IMR-90 (cell line): ENCODE measurements at regions not wholly inside any gene's neighbourhood (a gene's known extent, or its start where the extent isn't known, plus 50 kb on each side); places are given as distances from the start of the nearest gene placed in this dataset.

Experiments used
- ATAC-seq: fragments of 200-7000 bp; cut with Tn5 transposase; 2 replicates; pipeline ENCODE4 v1.9.1; 2020; ENCODE audit warnings: low read depth, mild to moderate bottlenecking, moderate library complexity
- BruUV-seq: library from RNA; stranded (reverse); fragments of 400-500 nt; replicated peaks from 2 replicates; lab custom pipeline; 2021; lab: Mats Ljungman, UMichigan
- CTCF ChIA-PET: fragments of 300-600 bp; formaldehyde crosslinking; extraction: SDS; loops from one replicate; lab custom pipeline; 2021; ENCODE audit warnings: antibody characterized with exemption; lab: Yijun Ruan, JAX
- POLR2A ChIA-PET: fragments of 300-600 bp; sonication (Branson Sonifier 250); formaldehyde crosslinking; loops from one replicate; lab custom pipeline; 2022; ENCODE audit warnings: antibody characterized with exemption; ENCODE audit not compliant: unreplicated experiment; lab: Charles Lee
- DNase-seq: peaks from one replicate; pipeline ENCODE4 v3.0.0; 2013
- H2AFZ ChIP-seq: replicated peaks from 2 replicates; pipeline ENCODE3; 2013; ENCODE audit warnings: low read length, mild to moderate bottlenecking; ENCODE audit not compliant: poor library complexity
- H2AK5ac ChIP-seq: 2 replicates; pipeline ENCODE4 v1.6.1; 2013; ENCODE audit warnings: low read depth, low read length, inconsistent platforms
- H2AK9ac ChIP-seq: replicated peaks from 2 replicates; pipeline ENCODE3; 2013; ENCODE audit warnings: mild to moderate bottlenecking, low read depth, low read length, moderate library complexity; ENCODE audit not compliant: poor library complexity
- H2BK120ac ChIP-seq: 2 replicates; pipeline ENCODE4 v1.6.1; 2013; ENCODE audit warnings: low read depth, low read length, inconsistent platforms
- H2BK15ac ChIP-seq: 3 replicates; pipeline ENCODE4 v1.6.1; 2013; ENCODE audit warnings: low read depth, low read length, inconsistent platforms
- H2BK20ac ChIP-seq: 2 replicates; pipeline ENCODE4 v1.6.1; 2013; ENCODE audit warnings: low read depth, mild to moderate bottlenecking, inconsistent platforms, low read length, moderate library complexity
- H2BK5ac ChIP-seq: 2 replicates; pipeline ENCODE4 v1.6.1; 2013; ENCODE audit warnings: mild to moderate bottlenecking, low read depth, low read length, inconsistent platforms; ENCODE audit not compliant: poor library complexity, severe bottlenecking
- H3K14ac ChIP-seq: replicated peaks from 2 replicates; pipeline ENCODE4 v1.6.1; 2013; ENCODE audit warnings: low read depth, low read length, inconsistent platforms
- H3K18ac ChIP-seq: 2 replicates; pipeline ENCODE4 v1.6.1; 2013; ENCODE audit warnings: low read depth, low read length, control low read depth
- H3K23ac ChIP-seq: 2 replicates; pipeline ENCODE4 v1.6.1; 2013; ENCODE audit warnings: low read depth, low read length, inconsistent platforms
- H3K27ac ChIP-seq: 2 replicates; pipeline ENCODE4 v1.5.1; 2013; ENCODE audit warnings: mild to moderate bottlenecking, control low read depth, low read length; ENCODE audit not compliant: insufficient read depth
- H3K27me3 ChIP-seq: 2 replicates; pipeline ENCODE4 v1.6.1; 2013; ENCODE audit warnings: low read length; ENCODE audit not compliant: control insufficient read depth, insufficient read depth
- H3K36me3 ChIP-seq: 2 replicates; pipeline ENCODE4 v1.6.1; 2013; ENCODE audit warnings: low read length, mixed read lengths; ENCODE audit not compliant: control insufficient read depth, insufficient read depth
- H3K4ac ChIP-seq: 2 replicates; pipeline ENCODE4 v1.6.1; 2013; ENCODE audit warnings: low read depth, low read length, inconsistent platforms
- H3K4me1 ChIP-seq: 2 replicates; pipeline ENCODE4 v1.6.1; 2013; ENCODE audit warnings: low read length, mixed read lengths; ENCODE audit not compliant: control insufficient read depth, insufficient read depth
- H3K4me2 ChIP-seq: 2 replicates; pipeline ENCODE4 v1.6.1; 2013; ENCODE audit warnings: low read depth, mild to moderate bottlenecking, control low read depth, low read length, moderate library complexity
- H3K4me3 ChIP-seq: 2 replicates; pipeline ENCODE4 v1.5.1; 2013; ENCODE audit warnings: low read depth, mild to moderate bottlenecking, control low read depth, low read length, moderate library complexity; ENCODE audit not compliant: insufficient read depth
- H3K56ac ChIP-seq: 2 replicates; pipeline ENCODE4 v1.6.1; 2013; ENCODE audit warnings: low read length, inconsistent platforms; ENCODE audit not compliant: insufficient read depth; ENCODE audit errors: extremely low read depth
- H3K79me1 ChIP-seq, 2 experiments: 2 replicates each; pipeline ENCODE4 v1.6.1; 2013; ENCODE audit warnings: low read length in 2 of 2, inconsistent platforms in 1 of 2, low read depth in 1 of 2
- H3K9ac ChIP-seq: 2 replicates; pipeline ENCODE4 v1.6.1; 2013; ENCODE audit warnings: low read depth, low read length, control low read depth
- H3K9me1 ChIP-seq: 2 replicates; pipeline ENCODE4 v1.6.1; 2013; ENCODE audit warnings: low read length, inconsistent platforms; ENCODE audit not compliant: insufficient read depth
- H3K9me3 ChIP-seq: 2 replicates; pipeline ENCODE4 v1.6.1; 2013; ENCODE audit warnings: low read length; ENCODE audit not compliant: control insufficient read depth, insufficient read depth
- H4K20me1 ChIP-seq: 2 replicates; pipeline ENCODE4 v1.6.1; 2013; ENCODE audit warnings: low read length, inconsistent platforms; ENCODE audit not compliant: insufficient read depth
- H4K5ac ChIP-seq: 2 replicates; pipeline ENCODE4 v1.6.1; 2013; ENCODE audit warnings: mild to moderate bottlenecking, low read depth, low read length, control low read depth
- H4K8ac ChIP-seq, 2 experiments: 2 replicates each; pipeline ENCODE4 v1.6.1; 2013; ENCODE audit warnings: low read depth in 2 of 2, low read length in 2 of 2, control low read depth in 1 of 2, inconsistent platforms in 1 of 2
- H4K91ac ChIP-seq: 2 replicates; pipeline ENCODE4 v1.6.1; 2013; ENCODE audit warnings: low read depth, low read length, inconsistent platforms; ENCODE audit not compliant: insufficient read depth
- BHLHE40 ChIP-seq: fragments of 150-350 bp; IDR thresholded peaks from 2 replicates; pipeline ENCODE4 v1.6.1; 2016; ENCODE audit warnings: mild to moderate bottlenecking, low read depth, low read length
- CEBPB ChIP-seq: IDR thresholded peaks from 2 replicates; pipeline ENCODE4 v1.6.1; 2012; ENCODE audit warnings: low read depth, low read length, improper control_type of control experiment
- CHD1 ChIP-seq: IDR thresholded peaks from 2 replicates; pipeline ENCODE4 v1.6.1; 2012; ENCODE audit warnings: low read depth, low read length, improper control_type of control experiment
- CTCF ChIP-seq: conservative IDR thresholded peaks from 2 replicates; pipeline ENCODE4 v1.5.1; 2012; ENCODE audit warnings: mild to moderate bottlenecking, low read depth, low read length, improper control_type of control experiment
- ELK1 ChIP-seq: fragments of 150-350 bp; IDR thresholded peaks from 2 replicates; pipeline ENCODE4 v1.6.1; 2016; ENCODE audit warnings: low read depth, mild to moderate bottlenecking, low read length, moderate library complexity, borderline replicate concordance
- FOS ChIP-seq: fragments of 150-350 bp; IDR thresholded peaks from 2 replicates; pipeline ENCODE4 v1.6.1; 2016; ENCODE audit warnings: low read depth, low read length
- MAFK ChIP-seq: IDR thresholded peaks from 2 replicates; pipeline ENCODE4 v1.6.1; 2012; ENCODE audit warnings: low read depth, low read length, improper control_type of control experiment
- MAZ ChIP-seq: IDR thresholded peaks from 2 replicates; pipeline ENCODE4 v1.6.1; 2012; ENCODE audit warnings: low read depth, mild to moderate bottlenecking, low read length, improper control_type of control experiment, moderate library complexity, borderline replicate concordance
- MXI1 ChIP-seq: IDR thresholded peaks from 2 replicates; pipeline ENCODE4 v1.6.1; 2012; ENCODE audit warnings: low read depth, mild to moderate bottlenecking, low read length, moderate library complexity, borderline replicate concordance
- NFE2L2 ChIP-seq: fragments of 150-350 bp; IDR thresholded peaks from 2 replicates; pipeline ENCODE4 v1.6.1; 2016; ENCODE audit warnings: low read depth, mild to moderate bottlenecking, low read length
- POLR2A ChIP-seq: IDR thresholded peaks from 2 replicates; pipeline ENCODE4 v1.6.1; 2012; ENCODE audit warnings: mild to moderate bottlenecking, low read depth, low read length
- RAD21 ChIP-seq: IDR thresholded peaks from 2 replicates; pipeline ENCODE4 v1.6.1; 2012; ENCODE audit warnings: low read length, improper control_type of control experiment
- RCOR1 ChIP-seq: IDR thresholded peaks from 2 replicates; pipeline ENCODE4 v1.6.1; 2012; ENCODE audit warnings: mild to moderate bottlenecking, low read length, improper control_type of control experiment; ENCODE audit not compliant: insufficient replicate concordance
- RFX5 ChIP-seq: IDR thresholded peaks from 2 replicates; pipeline ENCODE4 v1.8.0; 2012; ENCODE audit warnings: low read depth, mild to moderate bottlenecking, low read length, moderate library complexity
- SMC3 ChIP-seq: fragments of 150-350 bp; IDR thresholded peaks from 2 replicates; pipeline ENCODE4 v1.6.1; 2016; ENCODE audit warnings: low read depth, mild to moderate bottlenecking, antibody characterized with exemption, low read length, moderate library complexity
- USF2 ChIP-seq: fragments of 150-350 bp; IDR thresholded peaks from 2 replicates; pipeline ENCODE4 v1.6.1; 2017; ENCODE audit warnings: mild to moderate bottlenecking, antibody characterized with exemption, low read length, low read depth
- WGBS, 2 experiments: methylation state at CpG; one replicate each; pipeline versions ENCODE4 v1.1.5 to v1.1.7; 2013; ENCODE audit warnings: missing lambda C conversion rate in 2 of 2; ENCODE audit not compliant: insufficient read length in 1 of 2; ENCODE audit errors: extremely low coverage in 2 of 2; 5-methylcytosine and 5-hydroxymethylcytosine counted together
- dilution Hi-C: fragments of 300-500 bp; cut with HindIII; formaldehyde crosslinking; loops from one replicate; pipeline ENCODE4 v1.14.3; 2018; ENCODE audit warnings: low sequenced_read_pairs; ENCODE audit not compliant: unreplicated experiment
- in situ Hi-C: fragments of 300-500 bp; cut with MboI; formaldehyde crosslinking; loops from 3 replicates; pipeline ENCODE4 v1.14.3; 2019; ENCODE audit warnings: low sequenced_read_pairs, inconsistent platforms, mixed read lengths
- intact Hi-C: fragments of 100-400 bp; cut with micrococcal nuclease; formaldehyde crosslinking; loops from 2 replicates; pipeline ENCODE4 v1.10.0; 2022

- Histone ChIP-seq H3K36me3 (no peaks in the 10 kb centered on the region), H2BK20ac (no peak overlapping the region), H4K91ac (no peak overlapping the region), H3K56ac (no peak overlapping the region), H2BK5ac (no peak overlapping the region), H3K18ac (no peak overlapping the region), H2AK9ac (no peak overlapping the region), H3K9ac (no peak overlapping the region), H4K8ac (no peak overlapping the region), H3K79me1 (no peaks in the 10 kb centered on the region), H3K9me1 (no peaks in the 10 kb centered on the region), H3K27ac (no peak overlapping the region), H4K20me1 (no peaks in the 10 kb centered on the region), H2AFZ (no peak overlapping the region), H3K23ac (no peak overlapping the region), H3K4me2 (no peak overlapping the region), H2BK15ac (no peak overlapping the region), H3K9me3 (peaks cover 5% of the 10 kb centered on the region), H4K5ac (no peak overlapping the region), H3K14ac (no peak overlapping the region), H3K4me1 (no peaks in the 10 kb centered on the region; the same call in 1 of the 2 replicates), H2AK5ac (no peak overlapping the region), H3K4me3 (no peak overlapping the region), H3K27me3 (peaks cover 32% of the 10 kb centered on the region), H3K4ac (no peak overlapping the region), H2BK120ac (no peak overlapping the region)
- dilution Hi-C loops = no loop called here
- TF ChIP-seq POLR2A = no peak
- TF ChIP-seq MXI1 = no peak
- TF ChIP-seq USF2 = no peak
- no peak for TF ChIP-seq MAFK
- no peak for TF ChIP-seq CEBPB
- TF ChIP-seq RFX5 = no peak
- TF ChIP-seq ELK1 = no peak
- TF ChIP-seq FOS = no peak
- TF ChIP-seq BHLHE40 = no peak
- TF ChIP-seq RAD21 = no peak
- no peak for TF ChIP-seq CHD1
- TF ChIP-seq RCOR1 = no peak
- TF ChIP-seq CTCF = no peak
- TF ChIP-seq MAZ = no peak
- TF ChIP-seq SMC3 = no peak
- no peak for TF ChIP-seq NFE2L2
- intact Hi-C loops = no loop called here
- BruUV-seq = no TSS peak
- ChIA-PET CTCF (no interaction called here), POLR2A (no interaction called here)
- WGBS, 2 experiments = 75% methylated on average over 2 of the region's 4 CpGs; no CpG with 5 or more reads in 1 of the 2 experiments
- DNase-seq = no peak
- in situ Hi-C loops = no loop called here
- no peak for ATAC-seq
These were observed 97.7 kb upstream of the PKDCC start for GRCh38 chr2:41949883-41950665.
